ENCODE measurements at regions not wholly inside any gene's neighbourhood (a gene's known extent, or its start where the extent isn't known, plus 50 kb on each side); places are given as distances from the start of the nearest gene placed in this dataset.

- no peak for TF ChIP-seq E2F1 (CRISPR knock-in tag; IDR thresholded peaks at IDR 0.05)
- no peak for TF ChIP-seq ZNF263 (CRISPR knock-in tag; IDR thresholded peaks at IDR 0.05; ENCODE audit: low read depth)
- TF ChIP-seq ZNF671 (CRISPR knock-in tag; IDR thresholded peaks at IDR 0.05) = no peak
- no peak for TF ChIP-seq FOXP1 (CRISPR knock-in tag; IDR thresholded peaks at IDR 0.05; ENCODE audit: borderline replicate concordance)
Measured at GRCh38 chr7:96530786-96531185, 178.9 kb downstream of the SEM1 start (continued).

DNA sequence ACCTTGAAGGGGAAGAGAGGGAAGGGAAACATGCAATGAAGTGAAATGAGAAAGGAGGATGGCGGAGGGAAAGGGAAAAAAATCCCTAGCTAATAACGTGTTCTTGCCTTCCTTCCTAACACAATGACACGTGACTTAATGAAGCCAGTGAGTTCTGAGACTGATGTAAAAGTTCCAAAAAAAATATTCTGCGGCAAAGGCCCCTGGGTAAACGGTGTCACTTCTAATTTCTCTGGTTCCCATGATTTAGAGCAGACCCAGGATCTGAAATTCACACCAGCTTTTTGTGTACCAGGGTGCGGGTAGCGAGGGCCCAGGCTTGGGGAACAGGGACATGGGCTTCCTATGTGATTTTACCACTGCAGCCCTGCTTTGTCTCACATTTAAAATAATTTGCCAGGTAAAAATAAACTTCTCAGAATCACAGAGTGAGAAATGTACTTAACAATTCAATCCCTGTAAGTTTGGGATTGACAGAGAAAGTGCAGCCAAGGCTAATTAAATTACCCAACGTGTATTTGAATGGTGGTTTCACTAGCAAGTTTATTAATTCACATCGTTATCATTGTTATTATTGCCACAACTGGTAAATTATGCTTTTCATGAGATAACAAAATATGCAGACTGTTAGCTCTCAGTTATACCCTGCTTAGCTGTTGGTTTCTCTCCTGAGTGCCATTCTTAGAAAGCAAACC, 182.4 kb downstream of the SEM1 start:
- H3K4me1 Mint-ChIP-seq = no peaks in the 10 kb centered on the region
- no peaks in the 10 kb centered on the region for H3K36me3 Mint-ChIP-seq
- H3K4me3 Mint-ChIP-seq = no peak overlapping the region
- CTCF ChIA-PET = no interaction called here
- POLR2A ChIA-PET = no interaction called here
- no peak for DNase-seq (ENCODE audit: low spot score)
- ATAC-seq = no peak
- no peaks in the 10 kb centered on the region for H3K27me3 Mint-ChIP-seq (ENCODE audit: low read depth)
- TF ChIP-seq ZNF317 (CRISPR knock-in tag; IDR thresholded peaks at IDR 0.05; ENCODE audit: borderline replicate concordance, low read depth) (no peak), ESRRA (CRISPR knock-in tag; IDR thresholded peaks at IDR 0.05; ENCODE audit: borderline replicate concordance) (no peak), ZNF423 (CRISPR knock-in tag; IDR thresholded peaks at IDR 0.05) (no peak), MXD4 (CRISPR knock-in tag; IDR thresholded peaks at IDR 0.05; ENCODE audit: borderline replicate concordance) (no peak), CREB1 (CRISPR knock-in tag; IDR thresholded peaks at IDR 0.05) (no peak), ATF6 (CRISPR knock-in tag; IDR thresholded peaks at IDR 0.05) (no peak), ATF1 (CRISPR knock-in tag; IDR thresholded peaks at IDR 0.05) (no peak), RORB (CRISPR knock-in tag; IDR thresholded peaks at IDR 0.05) (no peak), CBFB (CRISPR knock-in tag; IDR thresholded peaks at IDR 0.05; ENCODE audit: low read depth) (no peak), ZNF425 (CRISPR knock-in tag; conservative IDR thresholded peaks at IDR 0.05) (no peak), NR3C1 (CRISPR knock-in tag; conservative IDR thresholded peaks at IDR 0.05; ENCODE audit: low read depth) (no peak), GRHL2 (CRISPR knock-in tag; IDR thresholded peaks at IDR 0.05; ENCODE audit: insufficient replicate concordance, severe bottlenecking) (no peak)
- TF ChIP-seq, protein P1, sequence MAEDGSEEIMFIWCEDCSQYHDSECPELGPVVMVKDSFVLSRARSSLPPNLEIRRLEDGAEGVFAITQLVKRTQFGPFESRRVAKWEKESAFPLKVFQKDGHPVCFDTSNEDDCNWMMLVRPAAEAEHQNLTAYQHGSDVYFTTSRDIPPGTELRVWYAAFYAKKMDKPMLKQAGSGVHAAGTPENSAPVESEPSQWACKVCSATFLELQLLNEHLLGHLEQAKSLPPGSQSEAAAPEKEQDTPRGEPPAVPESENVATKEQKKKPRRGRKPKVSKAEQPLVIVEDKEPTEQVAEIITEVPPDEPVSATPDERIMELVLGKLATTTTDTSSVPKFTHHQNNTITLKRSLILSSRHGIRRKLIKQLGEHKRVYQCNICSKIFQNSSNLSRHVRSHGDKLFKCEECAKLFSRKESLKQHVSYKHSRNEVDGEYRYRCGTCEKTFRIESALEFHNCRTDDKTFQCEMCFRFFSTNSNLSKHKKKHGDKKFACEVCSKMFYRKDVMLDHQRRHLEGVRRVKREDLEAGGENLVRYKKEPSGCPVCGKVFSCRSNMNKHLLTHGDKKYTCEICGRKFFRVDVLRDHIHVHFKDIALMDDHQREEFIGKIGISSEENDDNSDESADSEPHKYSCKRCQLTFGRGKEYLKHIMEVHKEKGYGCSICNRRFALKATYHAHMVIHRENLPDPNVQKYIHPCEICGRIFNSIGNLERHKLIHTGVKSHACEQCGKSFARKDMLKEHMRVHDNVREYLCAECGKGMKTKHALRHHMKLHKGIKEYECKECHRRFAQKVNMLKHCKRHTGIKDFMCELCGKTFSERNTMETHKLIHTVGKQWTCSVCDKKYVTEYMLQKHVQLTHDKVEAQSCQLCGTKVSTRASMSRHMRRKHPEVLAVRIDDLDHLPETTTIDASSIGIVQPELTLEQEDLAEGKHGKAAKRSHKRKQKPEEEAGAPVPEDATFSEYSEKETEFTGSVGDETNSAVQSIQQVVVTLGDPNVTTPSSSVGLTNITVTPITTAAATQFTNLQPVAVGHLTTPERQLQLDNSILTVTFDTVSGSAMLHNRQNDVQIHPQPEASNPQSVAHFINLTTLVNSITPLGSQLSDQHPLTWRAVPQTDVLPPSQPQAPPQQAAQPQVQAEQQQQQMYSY (CRISPR knock-in tag; IDR thresholded peaks at IDR 0.05) = no peak
- TF ChIP-seq, protein P2, sequence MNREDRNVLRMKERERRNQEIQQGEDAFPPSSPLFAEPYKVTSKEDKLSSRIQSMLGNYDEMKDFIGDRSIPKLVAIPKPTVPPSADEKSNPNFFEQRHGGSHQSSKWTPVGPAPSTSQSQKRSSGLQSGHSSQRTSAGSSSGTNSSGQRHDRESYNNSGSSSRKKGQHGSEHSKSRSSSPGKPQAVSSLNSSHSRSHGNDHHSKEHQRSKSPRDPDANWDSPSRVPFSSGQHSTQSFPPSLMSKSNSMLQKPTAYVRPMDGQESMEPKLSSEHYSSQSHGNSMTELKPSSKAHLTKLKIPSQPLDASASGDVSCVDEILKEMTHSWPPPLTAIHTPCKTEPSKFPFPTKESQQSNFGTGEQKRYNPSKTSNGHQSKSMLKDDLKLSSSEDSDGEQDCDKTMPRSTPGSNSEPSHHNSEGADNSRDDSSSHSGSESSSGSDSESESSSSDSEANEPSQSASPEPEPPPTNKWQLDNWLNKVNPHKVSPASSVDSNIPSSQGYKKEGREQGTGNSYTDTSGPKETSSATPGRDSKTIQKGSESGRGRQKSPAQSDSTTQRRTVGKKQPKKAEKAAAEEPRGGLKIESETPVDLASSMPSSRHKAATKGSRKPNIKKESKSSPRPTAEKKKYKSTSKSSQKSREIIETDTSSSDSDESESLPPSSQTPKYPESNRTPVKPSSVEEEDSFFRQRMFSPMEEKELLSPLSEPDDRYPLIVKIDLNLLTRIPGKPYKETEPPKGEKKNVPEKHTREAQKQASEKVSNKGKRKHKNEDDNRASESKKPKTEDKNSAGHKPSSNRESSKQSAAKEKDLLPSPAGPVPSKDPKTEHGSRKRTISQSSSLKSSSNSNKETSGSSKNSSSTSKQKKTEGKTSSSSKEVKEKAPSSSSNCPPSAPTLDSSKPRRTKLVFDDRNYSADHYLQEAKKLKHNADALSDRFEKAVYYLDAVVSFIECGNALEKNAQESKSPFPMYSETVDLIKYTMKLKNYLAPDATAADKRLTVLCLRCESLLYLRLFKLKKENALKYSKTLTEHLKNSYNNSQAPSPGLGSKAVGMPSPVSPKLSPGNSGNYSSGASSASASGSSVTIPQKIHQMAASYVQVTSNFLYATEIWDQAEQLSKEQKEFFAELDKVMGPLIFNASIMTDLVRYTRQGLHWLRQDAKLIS (CRISPR knock-in tag; IDR thresholded peaks at IDR 0.05; ENCODE audit: borderline replicate concordance) = no peak
- H3K9me3 Mint-ChIP-seq = no peaks in the 10 kb centered on the region
- no peak overlapping the region for H3K27ac Mint-ChIP-seq
